ENCODE measurements at regions not wholly inside any gene's neighbourhood (a gene's known extent, or its start where the extent isn't known, plus 50 kb on each side); places are given as distances from the start of the nearest gene placed in this dataset.

GRCh38 chr2:145757503-145758246 lies 1237.8 kb upstream of the ZEB2 start:
- no peak overlapping the region for H3K27ac ChIP-seq (ENCODE audit: insufficient read depth, low read length)
- H3K4me1 ChIP-seq (ENCODE audit: control insufficient read depth, extremely low read depth, insufficient read depth, low read length) = no peaks in the 10 kb centered on the region
- H4K20me1 ChIP-seq (ENCODE audit: control insufficient read depth, extremely low read depth, insufficient read depth, low read length) = no peaks in the 10 kb centered on the region
- H3K36me3 ChIP-seq (ENCODE audit: control insufficient read depth, insufficient read depth, low read length) = no peaks in the 10 kb centered on the region
- H2AFZ ChIP-seq (ENCODE audit: low read length) = peak overlapping the region; percentile 59
- no peaks in the 10 kb centered on the region for H3K27me3 ChIP-seq (ENCODE audit: control insufficient read depth, insufficient read depth, low read length)
- no peak overlapping the region for H3K4me2 ChIP-seq (ENCODE audit: extremely low read depth, insufficient read depth, low read length)
- H3K9ac ChIP-seq (ENCODE audit: insufficient read depth, low read length) = no peak overlapping the region
- H3K9me3 ChIP-seq (ENCODE audit: control insufficient read depth, insufficient read depth, low read depth, low read length) = no peaks in the 10 kb centered on the region
- H3K4me3 ChIP-seq (replicated peaks in 1 of 4; ENCODE audit: control extremely low read depth in 1 of 4, insufficient read depth in 1 of 4, low read depth in 3 of 4, low read length in 4 of 4) = no peak overlapping the region
- no peaks in the 10 kb centered on the region for H3K79me2 ChIP-seq (ENCODE audit: control insufficient read depth, insufficient read depth, low read length)
- TF ChIP-seq EZH2 (IDR thresholded peaks at IDR 0.05; ENCODE audit: low read length, missing control alignments) (no peak), CTCF (conservative IDR thresholded peaks at IDR 0.05 in 1 of 2, IDR thresholded peaks at IDR 0.05 in 1 of 2; ENCODE audit: low read depth in 1 of 2, low read length in 2 of 2) (no peak)
- DNase-seq (ENCODE audit: low read depth in 2 of 2) = no peak

GRCh38 chr2:145755019-145755837 lies 1235.3 kb upstream of the ZEB2 start:
- Histone ChIP-seq H2AFZ (ENCODE audit: low read length) (no peak overlapping the region), H3K4me3 (replicated peaks in 1 of 4; ENCODE audit: control extremely low read depth in 1 of 4, insufficient read depth in 1 of 4, low read depth in 3 of 4, low read length in 4 of 4) (no peak overlapping the region), H3K79me2 (ENCODE audit: control insufficient read depth, insufficient read depth, low read length) (no peaks in the 10 kb centered on the region), H3K4me2 (ENCODE audit: extremely low read depth, insufficient read depth, low read length) (no peak overlapping the region), H3K9me3 (ENCODE audit: control insufficient read depth, insufficient read depth, low read depth, low read length) (no peaks in the 10 kb centered on the region), H3K9ac (ENCODE audit: insufficient read depth, low read length) (no peak overlapping the region), H3K36me3 (ENCODE audit: control insufficient read depth, insufficient read depth, low read length) (no peaks in the 10 kb centered on the region), H3K4me1 (ENCODE audit: control insufficient read depth, extremely low read depth, insufficient read depth, low read length) (peaks cover 6% of the 10 kb centered on the region), H4K20me1 (ENCODE audit: control insufficient read depth, extremely low read depth, insufficient read depth, low read length) (no peaks in the 10 kb centered on the region), H3K27me3 (ENCODE audit: control insufficient read depth, insufficient read depth, low read length) (no peaks in the 10 kb centered on the region), H3K27ac (ENCODE audit: insufficient read depth, low read length) (no peak overlapping the region)
- DNase-seq (ENCODE audit: low read depth in 2 of 2) = no peak
- TF ChIP-seq EZH2 (IDR thresholded peaks at IDR 0.05; ENCODE audit: low read length, missing control alignments) (no peak), CTCF (conservative IDR thresholded peaks at IDR 0.05 in 1 of 2, IDR thresholded peaks at IDR 0.05 in 1 of 2; ENCODE audit: low read depth in 1 of 2, low read length in 2 of 2) (no peak)

DNA sequence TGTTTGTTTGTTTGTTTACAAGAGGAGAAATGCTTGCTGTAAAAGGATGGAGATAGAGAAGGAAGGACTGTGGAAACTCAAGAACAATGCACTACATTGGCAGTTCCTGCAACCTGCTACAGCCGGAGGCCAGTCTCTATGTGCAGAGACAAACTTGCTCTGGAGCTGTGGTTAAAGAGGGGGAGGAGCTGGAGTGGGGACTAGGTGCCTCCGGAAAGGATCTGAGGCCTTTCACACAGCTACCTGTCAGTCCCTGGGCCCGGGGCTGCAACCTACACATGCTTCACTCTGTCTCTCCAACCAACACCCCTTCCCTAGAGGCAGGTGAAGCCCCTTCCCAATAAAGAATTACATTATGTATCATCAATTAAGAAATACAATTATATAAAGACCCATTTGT lies 1234.0 kb upstream of the ZEB2 start:
- no peaks in the 10 kb centered on the region for H4K20me1 ChIP-seq (ENCODE audit: control insufficient read depth, extremely low read depth, insufficient read depth, low read length)
- H3K9ac ChIP-seq (ENCODE audit: insufficient read depth, low read length) = no peak overlapping the region
- H3K27me3 ChIP-seq (ENCODE audit: control insufficient read depth, insufficient read depth, low read length) = no peaks in the 10 kb centered on the region
- TF ChIP-seq CTCF (conservative IDR thresholded peaks at IDR 0.05 in 1 of 2, IDR thresholded peaks at IDR 0.05 in 1 of 2; ENCODE audit: low read depth in 1 of 2, low read length in 2 of 2) (no peak), EZH2 (IDR thresholded peaks at IDR 0.05; ENCODE audit: low read length, missing control alignments) (no peak)
- no peak for DNase-seq (ENCODE audit: low read depth in 2 of 2)
- H2AFZ ChIP-seq (ENCODE audit: low read length) = no peak overlapping the region
- no peak overlapping the region for H3K4me2 ChIP-seq (ENCODE audit: extremely low read depth, insufficient read depth, low read length)
- H3K79me2 ChIP-seq (ENCODE audit: control insufficient read depth, insufficient read depth, low read length) = no peaks in the 10 kb centered on the region
- H3K4me1 ChIP-seq (ENCODE audit: control insufficient read depth, extremely low read depth, insufficient read depth, low read length) = peaks cover 6% of the 10 kb centered on the region
- no peak overlapping the region for H3K4me3 ChIP-seq (replicated peaks in 1 of 4; ENCODE audit: control extremely low read depth in 1 of 4, insufficient read depth in 1 of 4, low read depth in 3 of 4, low read length in 4 of 4)
- H3K36me3 ChIP-seq (ENCODE audit: control insufficient read depth, insufficient read depth, low read length) = no peaks in the 10 kb centered on the region
- no peak overlapping the region for H3K27ac ChIP-seq (ENCODE audit: insufficient read depth, low read length)
- no peaks in the 10 kb centered on the region for H3K9me3 ChIP-seq (ENCODE audit: control insufficient read depth, insufficient read depth, low read depth, low read length)

All from fibroblast of lung (primary cell).